ENCODE measurements at regions not wholly inside any gene's neighbourhood (a gene's known extent, or its start where the extent isn't known, plus 50 kb on each side); places are given as distances from the start of the nearest gene placed in this dataset.

DNA sequence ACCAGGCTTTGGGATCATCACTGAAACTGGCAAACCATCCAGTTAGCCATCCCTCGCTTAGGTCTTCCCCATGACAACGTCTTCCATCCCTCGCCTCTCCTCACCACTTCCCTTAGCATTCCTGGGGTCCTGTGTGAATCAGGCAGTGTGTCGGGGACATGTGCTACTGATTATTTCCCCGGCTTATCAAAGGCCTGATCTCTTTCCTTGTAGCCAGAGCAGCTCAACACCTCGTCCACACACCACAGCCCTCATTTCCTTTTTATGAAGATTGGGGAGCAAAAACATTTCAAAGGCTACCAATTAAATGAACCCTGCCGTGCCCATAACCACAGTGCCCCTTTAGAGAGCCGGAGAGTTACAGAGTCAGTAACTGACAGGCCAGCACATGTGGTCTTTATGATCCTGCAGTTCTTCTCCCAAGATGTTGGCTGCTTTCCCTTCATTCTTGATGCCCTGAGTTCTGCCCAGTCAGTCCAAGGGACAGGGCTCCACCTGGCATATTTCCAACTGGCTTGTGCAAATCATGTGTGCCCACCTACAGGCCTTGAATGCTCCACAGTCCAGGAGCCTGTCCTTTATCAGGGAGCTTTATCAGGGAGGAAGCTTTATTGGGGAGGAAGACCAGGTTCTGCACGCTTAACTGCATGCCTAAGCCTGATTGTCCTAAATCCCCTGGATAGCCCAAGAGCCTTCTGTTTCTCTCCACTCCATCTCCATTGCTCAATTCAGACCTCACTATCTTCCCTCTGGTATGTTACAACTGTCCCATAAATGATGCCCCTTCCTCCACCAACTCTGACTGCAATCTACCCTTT, 343.1 kb downstream of the CYRIA start:
- FAIRE-seq (no peak), DNase-seq (ENCODE audit: low spot score) (no peak)

DNA sequence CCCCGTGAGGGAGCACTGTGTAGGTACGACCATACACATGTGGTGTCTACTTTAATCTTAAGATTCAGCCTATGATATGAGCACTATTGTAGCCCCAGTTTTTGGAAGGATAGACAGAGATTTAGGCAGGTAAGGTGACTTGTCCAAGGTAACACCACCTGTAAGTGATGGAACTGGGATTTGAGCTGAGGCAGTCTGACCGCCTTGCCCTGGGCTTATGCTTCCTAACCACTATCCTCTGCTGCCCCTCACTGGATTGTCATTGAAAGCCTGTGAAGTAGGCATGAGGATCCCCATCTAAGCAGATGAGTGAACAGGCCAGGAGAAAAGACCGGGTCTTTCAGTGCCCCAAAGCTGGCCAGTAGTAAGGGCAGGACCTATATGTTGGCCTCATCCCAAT, 343.8 kb downstream of the CYRIA start:
- no peak for DNase-seq (ENCODE audit: low spot score)
- peak; percentile 56 for FAIRE-seq

DNA sequence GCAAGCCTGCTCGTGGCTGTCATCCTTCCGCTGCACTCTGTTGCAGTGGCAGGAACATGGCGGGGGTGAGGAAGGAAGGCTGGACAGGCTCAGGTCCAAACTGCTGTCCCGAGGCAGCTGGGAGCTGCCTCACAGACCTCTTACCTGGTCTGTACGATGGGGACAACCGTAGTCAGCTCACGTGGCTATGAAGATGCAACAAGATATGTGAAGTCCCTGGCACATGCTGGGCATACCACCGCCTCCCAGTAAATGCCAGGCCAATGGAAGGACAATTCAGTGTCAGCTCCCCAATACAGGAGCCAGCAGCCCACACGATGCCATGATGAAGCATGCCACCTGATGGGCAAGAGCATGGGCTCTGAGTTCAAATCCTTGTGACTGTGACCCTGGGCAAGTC, 344.4 kb downstream of the CYRIA start:
- peak; percentile 2 for DNase-seq (ENCODE audit: low spot score)
- FAIRE-seq: peak; percentile 62

DNA sequence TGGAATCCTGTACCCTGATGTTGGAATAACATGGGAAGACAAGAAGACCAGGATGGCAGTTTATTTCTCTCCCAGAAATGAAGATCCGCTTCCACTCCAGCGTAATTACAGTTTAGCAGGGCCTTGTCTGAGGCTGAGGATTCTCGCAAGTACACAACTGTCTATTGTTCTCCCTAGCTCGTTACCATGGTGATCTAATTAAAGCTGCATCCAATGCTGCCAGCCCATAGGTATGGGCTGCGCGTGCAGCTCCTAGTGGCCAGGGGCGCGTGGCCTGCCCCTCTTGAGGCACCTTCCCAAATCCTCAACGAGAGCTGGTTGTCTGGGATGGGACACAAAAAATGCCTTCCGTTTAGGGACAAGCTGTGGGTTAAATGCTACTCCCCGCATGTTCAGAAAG, 344.9 kb downstream of the CYRIA start:
- no peak for FAIRE-seq

DNA sequence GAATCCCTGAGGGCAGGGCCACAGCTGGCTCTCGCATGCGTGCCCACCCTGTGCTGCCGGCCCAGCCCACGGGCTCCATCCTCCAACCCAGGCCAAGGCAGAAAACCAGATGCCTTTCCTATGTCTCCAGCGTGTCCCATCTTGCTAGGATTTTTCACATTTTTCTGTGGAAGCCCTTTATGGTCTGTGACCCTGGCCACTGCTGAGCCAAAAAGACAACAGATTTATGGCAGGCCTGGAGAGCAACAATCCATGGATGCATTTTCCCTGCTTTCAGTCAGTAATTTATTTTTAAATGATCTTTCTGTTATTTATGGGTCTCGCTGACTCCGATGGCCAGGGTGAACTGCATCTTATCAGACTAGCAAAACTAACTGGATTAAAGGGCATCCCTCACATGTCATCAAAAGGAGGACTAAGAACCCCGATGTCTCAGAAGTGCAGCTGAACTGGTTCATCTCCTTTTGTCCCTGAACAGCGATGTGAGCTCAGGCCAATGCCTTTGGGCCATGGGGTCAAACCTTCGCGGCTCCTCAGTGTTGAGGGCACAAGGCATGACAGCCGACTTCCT, 346.0 kb downstream of the CYRIA start:
- DNase-seq (ENCODE audit: low spot score) (peak; percentile 0), FAIRE-seq (no peak)

More for the DNA sequence above, 344.9 kb downstream of the CYRIA start:
- peak; percentile 4 for DNase-seq (ENCODE audit: low spot score)

DNA sequence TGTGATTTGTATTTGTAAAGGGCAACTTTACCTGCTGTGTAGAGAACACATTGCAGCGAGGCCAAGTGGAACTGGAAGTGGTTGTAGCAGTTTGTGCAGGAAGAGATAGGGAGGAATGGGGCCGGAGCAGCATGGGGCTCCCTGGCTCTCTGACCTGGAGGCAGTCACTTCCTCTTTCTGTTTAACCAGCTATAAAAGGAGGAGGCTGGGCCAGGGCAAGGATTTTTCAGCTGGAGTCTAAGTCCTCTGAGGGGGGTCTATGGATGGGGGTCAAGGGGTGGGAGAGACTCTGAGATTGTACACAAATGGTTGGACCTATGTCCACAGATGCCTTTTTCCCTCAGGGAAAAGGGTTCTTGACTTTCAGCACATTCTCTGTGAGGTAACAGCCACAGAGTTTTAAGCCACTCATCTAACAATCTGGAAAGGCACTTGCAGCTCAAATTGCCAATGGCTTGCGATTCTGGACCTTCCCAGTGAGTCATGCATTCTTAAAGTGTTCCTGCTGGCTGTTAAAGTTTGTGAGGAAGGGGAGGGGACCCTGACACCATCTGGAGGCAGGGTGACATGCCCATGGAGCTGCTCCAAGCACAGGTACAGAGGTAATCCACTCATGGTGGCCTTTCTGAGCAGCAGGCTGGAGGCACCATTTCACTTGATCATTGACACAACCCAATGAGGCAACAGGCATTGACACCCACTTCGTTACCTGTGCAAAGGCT, 347.0 kb downstream of the CYRIA start:
- DNase-seq (ENCODE audit: low spot score): peak; percentile 54

DNA sequence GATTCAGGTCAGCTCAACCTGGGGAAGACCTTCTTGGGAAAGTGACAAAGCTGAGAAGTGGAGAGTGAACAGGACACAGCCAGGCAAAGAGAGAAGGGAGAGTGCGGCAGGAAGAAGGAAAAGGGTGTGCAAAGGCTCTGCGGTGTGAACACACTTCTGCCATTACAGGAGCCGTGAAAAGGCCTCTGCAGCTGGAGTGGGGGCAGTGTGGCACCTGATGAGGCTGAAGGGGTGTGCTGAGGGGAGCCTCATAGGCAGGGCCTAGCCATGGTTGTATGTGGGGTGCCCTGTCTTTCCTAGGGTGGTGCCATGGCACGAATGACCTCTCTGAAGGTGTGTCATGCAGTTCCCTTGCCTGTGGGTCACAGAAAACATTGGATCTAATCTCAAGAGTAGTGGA, 347.6 kb downstream of the CYRIA start:
- DNase-seq (ENCODE audit: low spot score) (no peak), FAIRE-seq (no peak)

More for the DNA sequence above, 347.0 kb downstream of the CYRIA start:
- peak; percentile 86 for FAIRE-seq

DNA sequence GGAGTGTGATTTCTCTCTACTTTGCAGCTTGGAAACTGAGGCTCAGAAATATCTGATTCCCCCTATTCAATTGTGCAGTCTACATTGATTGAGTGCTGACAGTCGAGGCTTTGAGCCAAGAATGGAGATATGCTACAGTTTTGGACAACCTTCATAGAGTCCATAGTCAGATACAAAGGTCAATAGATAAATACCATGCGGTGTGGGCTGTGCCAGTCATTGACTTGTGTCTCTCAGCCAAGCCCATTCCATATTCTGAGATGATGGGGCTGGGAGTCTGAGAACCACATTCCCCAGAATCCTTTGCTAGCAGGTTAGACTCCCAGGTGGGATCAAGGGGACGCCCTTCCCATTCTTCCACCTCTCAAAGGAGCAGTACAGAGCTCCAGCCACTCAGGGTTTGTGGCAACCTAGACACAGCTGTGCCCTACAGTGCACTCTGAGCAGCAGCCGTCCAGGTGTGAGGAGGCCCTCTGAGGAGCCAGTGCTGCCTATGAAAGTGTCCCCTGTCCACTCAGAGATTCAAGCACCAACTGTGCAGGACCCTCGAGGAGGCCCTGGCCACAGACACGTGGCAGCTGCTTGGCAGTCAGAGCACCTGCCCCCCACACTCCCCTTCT, 348.3 kb downstream of the CYRIA start:
- DNase-seq (ENCODE audit: low spot score) (no peak), FAIRE-seq (no peak)

DNA sequence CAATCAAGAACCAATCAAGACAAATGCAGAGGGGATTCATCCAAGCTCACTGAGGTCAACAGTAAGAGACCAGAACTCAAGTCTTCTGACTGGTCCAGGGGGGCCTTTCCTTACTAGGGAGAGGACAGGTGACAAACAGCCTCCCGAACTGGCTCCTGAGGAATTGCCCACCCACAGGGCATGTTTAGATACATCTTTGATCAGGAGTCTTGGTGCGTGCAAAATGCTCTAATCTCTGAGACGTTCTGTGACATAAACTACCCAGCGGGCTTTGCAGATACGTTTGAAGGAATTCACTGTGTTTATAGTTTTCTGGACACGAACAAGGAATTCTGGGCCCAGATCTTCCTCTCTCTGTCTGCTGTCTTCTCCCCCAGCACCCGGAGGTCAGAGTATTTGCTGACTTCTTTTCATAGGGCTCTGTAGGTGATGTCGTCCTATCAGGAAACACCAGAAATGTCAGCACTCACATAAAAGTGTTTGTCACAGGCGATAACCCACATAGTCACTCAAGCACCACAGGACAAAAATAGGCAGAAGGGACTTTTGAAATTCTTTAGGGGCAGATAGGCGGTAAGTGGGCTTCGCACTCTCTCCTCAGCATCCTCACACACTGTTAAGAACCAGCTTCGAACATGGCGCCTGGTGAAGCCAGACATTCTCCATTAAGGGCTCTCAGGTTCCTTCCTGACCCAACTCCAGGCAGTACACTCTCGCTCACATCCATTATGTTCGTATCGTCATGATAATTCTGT, 349.0 kb downstream of the CYRIA start:
- no peak for DNase-seq (ENCODE audit: low spot score)
- FAIRE-seq: no peak

DNA sequence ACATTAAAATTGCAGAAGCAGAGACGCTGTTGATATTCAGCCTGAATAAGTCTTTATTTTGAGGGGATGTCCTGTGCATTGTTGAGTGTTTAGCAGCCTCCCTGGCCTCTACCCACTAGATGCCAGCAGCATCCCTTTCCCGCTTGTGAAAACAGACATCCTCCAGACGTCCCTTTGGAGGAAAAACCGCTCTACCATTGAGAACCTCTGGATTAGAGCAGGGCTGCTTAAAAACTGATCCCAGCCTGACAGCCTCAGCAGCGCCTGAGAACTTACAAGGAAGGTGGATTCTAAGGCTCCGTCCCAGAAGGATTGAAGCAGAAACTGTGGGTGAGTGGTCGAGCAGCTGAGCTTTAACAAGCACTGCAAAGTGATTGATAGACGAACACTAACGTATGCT, 349.7 kb downstream of the CYRIA start:
- FAIRE-seq (no peak), DNase-seq (ENCODE audit: low spot score) (no peak)

DNA sequence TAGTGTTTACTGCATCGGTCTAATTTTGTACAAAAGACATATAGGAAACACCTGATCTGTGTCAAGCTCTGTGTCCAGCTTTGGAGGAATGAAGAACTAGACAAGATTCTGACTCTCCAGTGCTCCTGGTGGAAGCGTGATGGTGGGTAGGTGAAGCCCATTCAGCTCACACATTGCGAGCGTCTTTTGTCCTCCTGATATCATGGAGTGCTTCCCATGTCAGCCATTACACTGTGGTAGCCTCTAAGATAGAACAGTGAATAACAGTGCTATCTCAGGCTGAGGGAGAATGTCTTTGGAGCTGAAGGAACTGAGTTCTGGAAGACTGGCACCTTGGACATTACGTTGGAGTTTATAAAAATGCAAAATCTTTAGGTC, 350.2 kb downstream of the CYRIA start:
- FAIRE-seq: no peak
- DNase-seq (ENCODE audit: low spot score): no peak

DNA sequence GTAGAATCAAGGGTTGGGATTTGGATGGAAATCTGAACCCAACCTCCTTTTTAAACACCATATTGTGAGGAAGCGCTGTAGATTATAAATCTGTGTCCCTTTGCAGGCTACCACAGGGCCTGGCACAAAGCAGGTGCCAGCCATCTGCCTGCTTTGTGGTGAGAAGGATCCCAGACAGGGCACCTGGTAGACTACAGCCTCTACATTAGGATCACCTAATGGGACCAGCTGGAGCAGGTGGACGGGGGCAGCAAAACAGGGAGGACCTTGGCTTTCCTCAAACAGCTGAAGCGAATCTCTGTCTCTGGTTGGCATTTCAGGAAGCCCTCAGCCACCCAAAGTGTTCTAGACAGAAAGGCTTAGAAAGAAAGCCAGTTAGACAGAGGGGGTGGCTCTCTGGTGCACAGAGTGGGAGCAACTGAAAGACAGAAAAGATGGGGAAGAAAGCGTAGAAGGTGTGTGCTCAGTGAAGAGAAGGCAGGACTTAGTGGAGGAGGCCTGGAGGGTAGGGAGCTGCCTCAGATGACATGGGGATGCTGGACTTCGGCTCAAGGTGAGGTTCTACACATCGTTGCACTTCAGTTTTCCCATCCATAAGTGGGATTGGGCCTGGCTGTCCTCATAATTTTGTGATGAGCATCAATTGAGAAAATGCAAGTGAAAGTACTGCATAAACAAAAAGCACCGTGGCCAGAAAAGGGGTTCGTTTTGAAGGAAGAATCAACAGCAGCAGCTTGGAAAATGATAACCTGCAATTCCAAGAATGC, 350.8 kb downstream of the CYRIA start:
- no peak for FAIRE-seq
- no peak for DNase-seq (ENCODE audit: low spot score)

DNA sequence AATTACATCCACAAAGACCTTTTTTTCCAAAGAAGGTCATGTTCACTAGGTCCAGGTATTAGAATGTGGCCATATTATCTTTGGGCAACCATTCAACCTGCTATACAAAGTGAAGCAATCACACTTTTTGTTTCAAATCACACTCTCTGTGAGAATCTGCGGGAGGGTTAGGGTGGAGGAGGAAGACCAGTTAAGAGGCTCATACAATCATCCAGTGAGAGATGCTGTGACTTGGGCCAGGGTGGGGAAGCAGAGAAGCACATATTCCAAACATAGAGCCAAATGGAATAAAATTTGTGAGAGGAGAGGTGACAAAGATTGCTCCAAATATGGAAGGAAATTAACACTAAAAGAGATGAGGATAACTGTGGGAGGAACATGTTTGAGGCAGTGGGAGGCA, 351.6 kb downstream of the CYRIA start:
- DNase-seq (ENCODE audit: low spot score) (no peak), FAIRE-seq (no peak)

DNA sequence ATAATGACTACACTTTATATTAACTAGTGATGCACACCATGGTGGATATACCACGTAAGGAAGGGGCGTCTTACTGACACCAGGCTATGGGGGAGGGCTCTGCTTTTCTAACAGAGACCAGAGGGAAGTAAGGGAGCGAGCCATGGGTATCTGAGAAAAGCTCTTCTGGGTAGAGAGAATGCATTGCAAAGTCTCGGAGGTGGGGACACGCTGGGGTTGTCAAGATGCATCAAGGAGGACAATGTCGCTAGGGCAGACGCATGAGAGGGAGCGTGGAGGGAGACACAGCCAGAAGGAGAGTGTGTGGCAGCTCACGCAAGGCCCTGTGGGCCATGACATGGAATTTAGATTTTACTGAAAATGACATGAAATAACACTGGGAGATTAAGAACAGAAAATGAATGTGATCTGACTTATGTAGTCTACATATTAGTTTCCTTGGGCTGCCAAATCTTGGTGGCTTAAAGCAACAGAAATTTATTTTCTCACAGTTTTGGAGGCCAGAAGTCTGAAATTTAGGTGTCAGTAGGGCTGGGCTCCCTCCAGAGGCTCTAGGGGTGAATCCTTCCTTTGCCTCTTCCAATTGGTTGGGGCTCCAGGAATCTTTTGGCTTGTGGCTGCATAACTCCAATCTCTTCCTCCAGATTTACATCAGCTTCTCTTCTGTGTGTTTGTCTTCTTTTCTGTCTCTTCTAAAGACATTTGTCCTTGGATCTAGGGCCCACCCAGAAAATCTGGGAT, 352.2 kb downstream of the CYRIA start:
- FAIRE-seq: no peak
- DNase-seq (ENCODE audit: low spot score): no peak

DNA sequence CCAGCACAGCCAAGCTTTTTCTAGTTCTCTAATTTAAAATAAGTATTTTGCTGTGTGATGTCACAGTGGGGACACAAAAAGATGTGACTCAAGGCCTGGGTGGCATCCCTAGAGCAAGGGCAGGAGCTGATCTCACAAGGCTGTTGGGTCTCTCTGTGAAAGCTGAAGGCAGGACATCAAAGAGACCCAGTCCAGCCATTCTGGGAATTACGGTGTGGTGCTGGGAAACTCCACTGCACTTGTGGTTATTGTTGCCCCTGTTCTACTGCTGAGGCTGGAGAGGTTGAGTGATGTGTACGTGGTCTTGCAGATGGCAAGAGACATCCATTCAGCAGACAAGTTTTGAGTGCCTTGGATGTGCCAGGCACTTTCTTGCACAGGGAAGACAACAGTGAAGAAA, 352.9 kb downstream of the CYRIA start:
- no peak for DNase-seq (ENCODE audit: low spot score)
- no peak for FAIRE-seq

DNA sequence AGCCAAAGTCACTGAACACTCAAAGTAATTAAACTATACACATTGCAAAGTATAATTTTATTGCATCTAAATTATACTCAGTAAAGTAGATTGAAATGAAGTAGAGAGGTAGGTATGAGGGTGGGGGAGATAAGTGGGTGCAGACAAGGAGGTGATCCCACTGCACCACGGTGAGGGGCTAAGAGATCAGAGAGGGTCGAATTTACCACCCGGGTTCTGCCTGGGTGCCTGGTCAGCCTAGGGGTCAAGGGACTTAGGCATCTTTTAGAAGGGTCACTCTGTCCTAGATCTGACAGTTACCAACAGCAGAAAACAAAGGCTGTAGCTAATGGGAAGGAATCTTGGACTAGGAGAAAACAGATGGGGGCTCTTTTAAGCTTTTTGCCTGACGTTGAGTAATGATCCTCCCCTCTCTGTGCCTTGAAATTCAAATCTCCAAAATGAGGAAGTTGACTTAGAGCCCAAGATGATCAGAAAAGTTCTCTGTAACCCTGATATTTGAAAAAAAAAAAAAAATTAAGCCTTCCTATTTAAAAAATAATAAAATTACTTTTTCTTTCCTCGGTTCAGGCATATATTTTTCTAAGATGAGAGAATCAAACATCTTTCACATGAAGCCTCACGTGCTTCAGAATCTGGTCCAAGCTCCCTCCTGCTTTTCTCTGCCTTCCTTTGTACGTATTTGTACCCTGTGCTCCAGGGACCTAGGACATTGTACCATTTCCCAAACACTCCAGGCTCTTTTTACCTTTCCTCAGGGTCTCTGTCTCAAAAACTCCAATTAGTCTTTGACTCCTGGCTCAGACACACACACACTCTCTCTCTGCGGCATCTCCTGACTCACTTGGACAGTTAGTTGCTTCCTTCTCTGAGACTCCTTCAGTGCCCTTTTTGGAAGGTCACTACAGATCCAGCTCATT, 353.9 kb downstream of the CYRIA start:
- FAIRE-seq (no peak), DNase-seq (ENCODE audit: low spot score) (no peak)

DNA sequence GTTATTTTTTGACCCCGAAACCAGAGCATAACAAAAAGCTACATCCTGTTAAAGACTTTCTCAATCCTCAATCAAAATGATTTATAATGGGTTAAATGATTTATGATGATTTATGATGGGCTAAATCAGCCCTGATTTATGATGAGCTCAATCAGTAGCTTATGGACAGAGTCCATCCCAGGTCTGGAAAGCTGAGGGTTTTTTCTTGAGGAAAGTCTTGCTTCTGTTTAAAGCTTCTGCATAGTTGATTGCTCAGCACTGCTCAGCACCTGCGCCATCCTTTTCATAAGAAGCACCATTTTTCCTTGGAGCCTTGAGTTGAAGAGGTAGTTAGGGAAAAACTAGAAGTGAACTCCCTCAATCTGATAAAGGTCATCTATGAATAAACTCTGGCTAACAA, 356.8 kb downstream of the CYRIA start:
- FAIRE-seq (no peak), DNase-seq (ENCODE audit: low spot score) (no peak)

DNA sequence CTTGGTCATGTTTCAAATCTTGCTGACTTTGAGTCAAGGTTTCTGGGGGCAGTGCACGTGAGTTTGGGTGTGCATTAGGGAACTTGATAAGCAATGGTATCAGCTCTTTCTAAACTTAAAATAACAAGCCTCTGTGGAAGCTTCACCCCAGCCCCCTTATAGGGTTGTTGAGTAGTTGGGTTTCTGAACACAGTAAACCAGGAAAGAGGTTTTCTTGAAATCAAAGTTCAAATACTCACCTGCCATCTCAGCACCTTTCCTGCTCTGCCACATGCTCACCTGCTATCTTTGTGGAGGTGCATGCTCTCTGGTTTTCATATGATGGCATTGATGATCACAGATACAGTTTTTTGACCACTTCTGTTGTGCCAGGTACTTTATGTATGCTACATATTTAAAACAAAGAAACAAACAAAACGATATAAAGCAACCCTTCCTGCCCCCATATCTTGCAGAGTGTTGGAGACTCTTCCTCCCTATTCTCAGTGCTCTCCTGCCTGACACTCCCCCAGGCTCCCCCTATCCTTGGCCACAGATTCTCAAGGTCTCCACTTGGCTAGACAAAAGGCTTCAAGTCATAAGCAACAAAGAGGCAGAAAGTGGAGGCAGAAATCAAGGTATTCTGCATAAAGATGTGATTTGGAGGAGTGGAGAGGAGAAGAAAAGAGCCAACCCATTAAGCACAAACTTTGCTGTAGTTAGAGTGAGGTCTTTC, 360.6 kb downstream of the CYRIA start:
- DNase-seq (ENCODE audit: low spot score) (no peak), FAIRE-seq (no peak)
